Peyer's patch (tissue), 4 donors: ENCODE measurements at regions not wholly inside any gene's neighbourhood (a gene's known extent, or its start where the extent isn't known, plus 50 kb on each side); places are given as distances from the start of the nearest gene placed in this dataset.

Source experiments
- POLR2A ChIP-seq, 2 donors: fragments of 450-650 bp; IDR thresholded peaks; one replicate each; pipeline ENCODE4 v1.5.1; 2017; ENCODE audit warnings: antibody characterized with exemption in 2 of 2, mild to moderate bottlenecking in 2 of 2, moderate library complexity in 2 of 2
- TF ChIP-seq, protein P1 (sequence below), 6 experiments: fragments of 450-650 bp in 4 of 6; fragments of 200-600 bp in 2 of 6; sonication (generic) in 1 of 6; IDR thresholded peaks; one replicate each; pipeline ENCODE4 v1.5.1; 2017 to 2019; ENCODE audit warnings: antibody characterized with exemption in 6 of 6, mild to moderate bottlenecking in 3 of 6, moderate library complexity in 1 of 6

DNA sequence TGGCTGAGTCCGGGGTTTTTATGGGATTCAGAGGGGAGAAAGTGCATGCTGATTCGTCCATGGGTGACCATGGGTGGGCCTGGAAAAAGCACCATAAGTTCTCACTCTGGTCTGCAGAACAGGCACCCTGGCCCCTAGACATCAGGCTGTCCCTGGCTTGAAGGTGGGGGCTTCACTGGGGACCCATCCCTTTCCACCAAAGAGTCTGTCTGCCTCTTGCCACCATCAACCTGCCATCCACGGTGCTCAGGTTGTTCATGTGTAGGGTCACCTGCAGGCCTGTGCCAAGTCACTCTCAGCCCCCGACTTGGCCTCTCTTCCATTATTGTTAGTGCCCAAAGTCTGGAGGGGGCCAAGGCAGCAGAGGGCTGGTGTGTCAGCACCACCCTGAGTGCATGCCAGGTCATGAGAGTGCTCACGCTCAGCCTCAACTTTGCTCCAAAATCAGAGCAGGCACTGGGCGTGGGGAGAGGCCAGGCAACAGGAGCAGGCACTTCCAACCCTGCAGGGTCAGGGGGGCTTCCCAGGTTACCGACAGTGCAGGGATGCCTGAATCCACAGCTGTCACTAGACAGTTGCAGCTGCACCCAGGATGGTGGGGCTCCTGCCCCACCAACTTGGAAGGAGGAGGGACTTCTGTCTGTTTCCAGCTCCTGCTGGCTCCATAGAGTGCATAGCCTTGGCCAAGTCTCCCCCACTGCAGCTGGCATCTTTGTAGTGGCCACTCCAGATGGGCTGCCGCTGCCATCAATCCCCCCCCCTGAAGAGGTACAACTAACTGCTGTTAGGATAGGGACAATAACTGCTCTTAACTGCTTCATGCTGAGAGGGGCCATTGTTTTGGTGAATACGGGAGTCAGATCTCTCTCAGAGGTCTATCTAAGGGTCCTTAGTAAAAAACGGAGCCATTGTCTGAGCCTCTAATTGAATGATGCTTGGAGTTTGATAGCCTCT is 209.3 kb downstream of the AKAIN1 start:
- TF ChIP-seq, protein P1, sequence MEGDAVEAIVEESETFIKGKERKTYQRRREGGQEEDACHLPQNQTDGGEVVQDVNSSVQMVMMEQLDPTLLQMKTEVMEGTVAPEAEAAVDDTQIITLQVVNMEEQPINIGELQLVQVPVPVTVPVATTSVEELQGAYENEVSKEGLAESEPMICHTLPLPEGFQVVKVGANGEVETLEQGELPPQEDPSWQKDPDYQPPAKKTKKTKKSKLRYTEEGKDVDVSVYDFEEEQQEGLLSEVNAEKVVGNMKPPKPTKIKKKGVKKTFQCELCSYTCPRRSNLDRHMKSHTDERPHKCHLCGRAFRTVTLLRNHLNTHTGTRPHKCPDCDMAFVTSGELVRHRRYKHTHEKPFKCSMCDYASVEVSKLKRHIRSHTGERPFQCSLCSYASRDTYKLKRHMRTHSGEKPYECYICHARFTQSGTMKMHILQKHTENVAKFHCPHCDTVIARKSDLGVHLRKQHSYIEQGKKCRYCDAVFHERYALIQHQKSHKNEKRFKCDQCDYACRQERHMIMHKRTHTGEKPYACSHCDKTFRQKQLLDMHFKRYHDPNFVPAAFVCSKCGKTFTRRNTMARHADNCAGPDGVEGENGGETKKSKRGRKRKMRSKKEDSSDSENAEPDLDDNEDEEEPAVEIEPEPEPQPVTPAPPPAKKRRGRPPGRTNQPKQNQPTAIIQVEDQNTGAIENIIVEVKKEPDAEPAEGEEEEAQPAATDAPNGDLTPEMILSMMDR (IDR thresholded peaks at IDR 0.05), result no peak
- no peak for TF ChIP-seq POLR2A (IDR thresholded peaks at IDR 0.05)
